ENCODE measurements at regions not wholly inside any gene's neighbourhood (a gene's known extent, or its start where the extent isn't known, plus 50 kb on each side); places are given as distances from the start of the nearest gene placed in this dataset.
"Not testable (repeated sequence)": the region's sequence is repeated elsewhere in the genome, so short reads cannot be mapped to it uniquely, and the experiment has no call there.

DNA sequence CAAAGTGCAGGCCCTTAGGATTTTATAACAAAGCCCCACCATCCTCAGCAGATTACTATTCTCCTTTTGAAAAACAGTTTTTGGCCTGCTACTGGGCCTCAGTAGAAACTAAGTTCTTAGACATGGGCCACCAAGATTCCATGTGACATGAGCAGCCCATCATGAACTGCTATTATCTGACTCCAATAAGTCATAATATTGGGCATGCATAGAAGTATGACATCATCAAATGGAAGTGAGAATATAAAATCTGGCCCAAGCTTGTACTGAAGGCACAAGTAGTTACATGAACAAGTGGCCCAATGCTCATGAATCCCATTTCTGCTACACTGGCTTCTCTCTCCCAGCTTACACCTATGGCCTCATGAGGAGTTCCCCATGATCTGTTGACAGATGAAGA, 404.8 kb downstream of the EPHA5 start:
- DNase-seq = no peak

DNA sequence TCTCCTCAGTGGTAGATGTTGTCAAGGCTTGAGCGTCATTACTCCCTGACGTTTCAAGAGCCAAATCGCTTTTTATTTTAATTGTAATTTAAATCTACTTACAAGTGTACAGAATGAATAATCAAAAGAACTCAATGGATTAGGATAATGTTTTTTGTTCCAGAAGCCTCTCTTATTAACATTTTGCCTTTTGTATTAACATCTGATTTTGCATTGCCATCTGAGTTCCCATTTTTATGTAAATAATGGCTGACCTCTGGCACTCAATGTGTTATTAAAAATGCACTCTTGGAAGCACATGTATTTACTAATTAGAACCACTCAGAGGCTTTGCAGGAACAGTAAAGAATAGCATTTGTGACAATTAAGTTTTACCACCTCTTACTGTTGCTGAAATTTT, 411.0 kb downstream of the EPHA5 start:
- no peak for DNase-seq

DNA sequence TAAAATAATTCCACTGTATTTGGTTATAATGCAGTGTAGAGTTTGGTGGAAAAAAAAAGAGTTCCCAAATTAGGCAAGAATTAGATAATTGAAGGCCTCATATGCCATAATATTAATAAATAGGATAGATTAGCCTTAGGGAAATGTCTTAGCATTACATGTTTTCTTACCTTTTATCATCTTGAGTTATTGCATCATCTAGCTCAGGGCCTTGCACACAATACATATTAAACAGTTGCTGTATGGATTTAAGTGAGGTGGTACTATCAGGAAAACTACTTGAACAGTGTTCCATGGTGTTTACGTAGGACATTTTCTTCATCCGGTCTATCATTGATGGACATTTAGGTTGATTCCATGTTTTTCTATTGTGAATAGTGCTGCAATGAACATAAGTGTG, 419.4 kb downstream of the EPHA5 start:
- no peak for DNase-seq

DNA sequence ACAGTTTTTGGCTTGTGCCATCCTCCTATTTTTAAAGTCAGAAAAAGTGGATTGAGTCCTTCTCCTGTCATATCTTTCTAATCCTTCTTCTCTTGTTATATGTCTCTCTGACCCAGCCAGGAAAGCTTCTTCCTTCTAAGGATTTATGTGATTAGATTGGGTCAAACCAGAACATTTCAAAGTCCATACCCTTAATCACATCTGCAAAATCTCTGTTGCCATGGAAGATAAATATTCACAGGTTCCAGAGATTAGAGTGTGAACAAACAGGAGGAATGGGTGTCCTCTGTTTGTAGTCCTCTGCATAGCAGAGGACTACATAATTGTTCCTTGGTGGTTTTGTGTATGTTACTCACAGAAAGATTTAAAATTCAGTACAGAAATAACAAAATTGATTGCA, 421.2 kb downstream of the EPHA5 start:
- DNase-seq = no peak

DNA sequence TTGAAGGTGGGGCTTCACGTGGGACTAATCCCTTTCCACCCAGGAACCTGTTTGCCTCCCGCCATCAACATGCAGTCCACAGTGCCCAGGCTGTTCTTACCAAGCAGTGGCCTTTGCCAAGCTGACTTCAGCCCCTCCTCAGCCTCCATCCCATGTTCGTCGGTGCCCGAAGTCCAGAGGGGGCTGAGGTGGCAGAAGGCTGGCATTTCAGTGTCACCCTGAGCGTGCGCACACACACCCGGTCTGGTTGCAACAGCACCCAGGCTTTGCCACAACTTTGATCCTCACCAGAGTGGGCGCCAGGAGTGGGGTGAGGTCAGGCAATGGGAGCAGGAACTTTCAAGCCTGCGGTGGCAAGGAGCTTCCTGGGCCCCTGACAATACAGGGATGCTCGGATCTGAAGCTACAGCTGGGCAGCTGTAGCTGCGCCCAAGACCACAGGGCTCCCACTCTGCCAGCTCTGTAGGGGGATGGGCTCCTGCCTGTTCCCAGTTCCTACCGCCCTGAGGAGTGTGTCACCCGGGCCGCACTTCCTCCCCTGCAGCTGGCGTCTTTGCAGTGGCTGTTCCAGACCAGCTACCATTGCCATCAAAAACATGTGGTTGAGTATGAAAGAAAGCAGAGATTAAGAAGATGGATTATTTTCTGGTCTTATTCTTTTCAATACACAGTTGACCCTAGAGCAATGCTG, 428.0 kb downstream of the EPHA5 start:
- DNase-seq = no peak

DNA sequence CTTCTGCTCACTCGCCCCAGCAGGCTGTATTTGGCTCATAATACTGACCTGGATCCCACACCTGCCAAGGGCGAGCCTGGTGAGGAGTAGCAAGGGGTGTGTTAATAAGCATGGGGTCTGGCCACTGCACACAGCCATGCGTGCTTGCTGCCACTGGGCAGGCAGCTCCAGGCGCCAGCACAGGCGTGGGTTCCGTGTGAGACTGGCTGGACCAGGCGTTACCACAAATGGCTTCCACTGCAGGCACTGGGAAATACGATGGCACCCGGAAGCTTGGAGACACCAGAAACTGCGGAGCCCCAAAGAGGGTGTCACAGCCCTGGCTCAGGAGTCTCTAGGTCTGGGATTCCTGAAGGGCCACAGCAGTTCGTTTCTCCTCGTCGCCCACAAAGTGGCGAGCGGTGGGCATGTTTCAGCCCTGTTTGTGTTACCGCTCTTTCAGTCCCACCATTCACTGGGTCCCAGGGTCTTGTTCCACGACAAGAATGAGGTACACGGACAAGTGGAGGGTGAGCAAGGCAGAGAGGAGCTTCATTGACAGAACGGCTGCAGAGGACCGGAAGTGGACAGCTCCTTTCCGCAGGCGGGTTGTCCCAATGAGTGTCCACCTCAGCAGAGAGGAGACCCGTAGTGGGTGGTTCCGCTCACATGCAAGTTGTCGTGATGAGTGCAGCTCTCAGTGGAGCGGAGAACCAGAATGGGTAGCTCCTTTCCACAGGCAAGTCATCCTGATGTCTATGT, 428.9 kb downstream of the EPHA5 start:
- no peak for DNase-seq

DNA sequence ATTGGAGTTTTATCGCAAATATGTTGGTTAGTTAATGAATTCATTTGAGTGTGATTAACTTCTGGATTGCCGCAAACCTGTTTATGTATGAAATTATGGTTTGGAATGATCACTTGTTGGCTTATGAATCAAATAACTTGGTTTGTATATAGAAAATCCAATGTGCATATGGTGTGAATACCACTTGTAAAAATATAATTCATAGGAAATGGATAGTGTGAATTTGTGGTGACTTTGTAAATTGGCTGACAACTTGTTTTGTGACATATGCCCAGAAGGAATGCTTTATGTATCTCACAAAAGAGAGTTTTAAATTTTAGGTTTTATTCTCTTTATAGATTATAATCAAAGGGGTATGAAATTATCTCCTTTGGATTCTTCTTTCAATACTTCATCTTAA, 436.2 kb downstream of the EPHA5 start:
- no peak for DNase-seq

DNA sequence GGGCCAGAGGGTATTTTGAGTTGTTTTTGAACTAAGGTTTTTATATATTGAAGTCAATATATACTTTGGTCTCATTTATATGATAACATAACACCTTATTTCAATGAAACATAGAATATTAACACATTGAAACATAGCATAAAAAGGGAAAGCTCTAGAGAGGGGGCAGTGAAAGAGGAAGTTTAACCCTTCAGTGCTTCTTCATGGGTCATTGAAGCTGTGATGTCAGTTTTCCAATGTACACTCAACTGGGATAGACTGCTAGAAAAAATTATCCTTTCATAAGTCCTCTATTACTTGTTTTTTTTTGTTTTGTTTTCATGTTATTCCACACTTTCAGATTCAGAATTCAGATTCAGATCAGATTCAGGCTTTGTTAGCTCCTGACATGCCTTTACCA, 442.7 kb downstream of the EPHA5 start:
- DNase-seq = no peak

DNA sequence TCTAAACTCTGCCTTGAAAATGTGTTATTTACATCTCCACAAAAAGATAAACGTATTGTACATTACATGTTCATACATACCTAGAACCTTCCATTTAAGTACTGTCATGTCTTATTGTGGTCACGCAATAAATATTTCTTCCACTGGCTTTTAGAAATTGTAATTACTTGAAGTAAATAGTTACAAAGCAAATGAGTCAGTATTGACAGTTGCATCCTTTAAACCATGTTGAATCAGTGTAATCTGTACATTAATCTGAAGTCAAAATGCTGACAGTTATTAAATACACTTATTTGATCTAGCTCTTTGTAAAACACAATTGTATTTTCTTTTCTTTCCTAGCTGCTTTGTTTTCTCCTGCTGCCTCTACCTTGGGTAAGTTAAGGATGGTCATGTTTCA, 446.7 kb downstream of the EPHA5 start:
- DNase-seq = no peak

DNA sequence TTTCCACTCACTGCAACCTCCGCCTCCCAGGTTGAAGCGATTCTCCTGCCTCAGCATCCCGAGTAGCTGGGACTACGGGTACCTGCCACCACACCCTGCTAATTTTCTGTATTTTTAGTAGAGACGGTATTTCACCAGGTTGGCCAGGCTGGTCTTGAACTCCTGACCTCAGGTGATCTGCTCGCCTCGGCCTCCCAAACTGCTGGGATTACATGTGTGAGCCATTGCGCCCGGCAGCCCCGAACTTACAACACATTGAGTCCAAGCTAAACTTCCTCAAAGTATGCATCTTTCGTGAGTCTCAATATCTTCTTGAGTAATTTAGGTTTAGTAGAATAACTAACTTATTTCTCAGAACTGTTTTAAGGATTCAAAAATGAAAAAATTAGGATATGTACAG, 447.2 kb downstream of the EPHA5 start:
- DNase-seq = not testable (repeated sequence)

DNA sequence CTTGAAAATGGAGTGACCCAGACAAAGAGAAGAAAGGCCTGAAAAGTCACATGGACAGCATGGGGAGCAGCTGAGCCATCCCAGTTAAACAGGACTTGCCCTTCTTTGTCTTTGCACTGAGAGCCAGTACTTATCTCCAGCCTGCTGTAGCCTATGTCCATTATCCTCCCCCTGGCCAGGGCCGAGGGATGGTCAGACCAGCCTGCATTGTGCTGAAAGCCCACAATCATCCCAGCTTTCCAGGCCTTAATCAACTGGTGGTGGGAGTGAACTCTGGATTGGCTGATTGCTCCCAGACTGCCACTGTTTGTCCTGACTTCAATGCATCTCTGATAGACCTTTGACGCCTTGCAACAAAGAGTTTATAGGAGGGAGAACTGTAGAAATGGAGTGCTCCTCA, 453.1 kb downstream of the EPHA5 start:
- no peak for DNase-seq

DNA sequence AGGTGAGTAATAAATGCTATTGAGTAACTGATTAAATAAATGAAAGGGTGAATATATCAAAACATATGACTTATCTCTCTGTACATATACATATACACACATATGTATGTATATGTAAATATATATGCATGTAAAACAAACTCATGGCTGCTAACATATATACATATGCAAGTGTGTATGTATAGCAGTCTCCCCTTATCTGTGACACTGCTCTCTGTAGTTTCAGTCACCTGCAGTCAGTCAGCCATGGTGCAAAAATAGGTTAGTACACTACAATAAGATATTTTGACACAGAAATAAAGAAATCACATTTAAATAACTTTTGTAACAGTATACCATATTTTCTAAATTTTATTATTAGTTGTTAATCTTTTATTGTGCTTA, 467.4 kb downstream of the EPHA5 start:
- DNase-seq = no peak

DNA sequence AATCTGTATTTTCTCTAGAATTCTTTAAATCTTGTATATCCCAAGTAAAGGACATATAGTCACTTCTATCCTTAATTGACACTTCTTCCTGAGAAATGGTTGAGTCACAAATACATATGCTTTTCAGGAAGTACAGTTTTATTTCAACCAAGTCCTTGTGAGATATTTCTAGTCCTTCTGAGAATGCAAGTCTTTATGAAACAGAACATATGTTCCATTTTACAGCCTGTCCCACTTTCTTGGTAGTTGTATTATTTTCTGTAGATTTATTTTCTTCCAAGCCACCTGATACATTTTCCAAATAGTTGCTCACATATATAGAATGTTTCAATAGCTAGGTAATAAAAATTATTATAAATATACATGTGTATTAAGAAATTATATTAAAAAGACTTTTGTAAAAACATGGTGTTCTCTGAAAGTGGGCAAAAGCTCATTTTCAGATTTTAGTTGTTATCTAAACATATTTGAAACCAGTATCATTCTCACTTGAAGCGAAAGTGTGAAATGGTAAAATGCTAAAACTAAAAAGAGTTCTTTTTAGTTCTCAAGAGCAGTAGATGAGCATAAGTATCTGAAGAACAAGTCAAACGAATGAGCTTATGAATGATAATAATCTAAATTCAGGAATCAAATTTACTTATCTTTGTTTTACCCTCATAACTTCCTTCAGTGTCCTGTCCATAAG, 468.0 kb downstream of the EPHA5 start:
- no peak for DNase-seq

DNA sequence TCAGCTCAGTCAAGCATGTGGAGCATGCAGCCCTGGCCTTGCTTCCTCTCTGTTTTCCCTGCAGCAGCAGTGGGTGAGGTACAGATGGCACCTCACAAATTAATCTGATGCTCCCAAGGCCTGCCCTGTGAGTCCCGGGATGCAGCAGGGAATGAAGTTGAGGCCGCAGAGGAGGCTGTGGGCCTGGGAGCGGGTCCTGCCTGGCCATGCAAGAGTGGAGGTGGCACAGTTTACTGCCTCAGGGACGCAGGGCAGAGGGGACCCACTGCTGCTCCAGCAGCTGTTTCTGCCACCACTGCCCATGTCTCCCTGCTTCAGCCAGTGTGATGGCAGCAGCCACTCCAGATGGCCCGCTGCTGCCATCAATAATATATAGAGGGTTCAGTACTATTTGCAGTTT, 474.6 kb downstream of the EPHA5 start:
- no peak for DNase-seq

DNA sequence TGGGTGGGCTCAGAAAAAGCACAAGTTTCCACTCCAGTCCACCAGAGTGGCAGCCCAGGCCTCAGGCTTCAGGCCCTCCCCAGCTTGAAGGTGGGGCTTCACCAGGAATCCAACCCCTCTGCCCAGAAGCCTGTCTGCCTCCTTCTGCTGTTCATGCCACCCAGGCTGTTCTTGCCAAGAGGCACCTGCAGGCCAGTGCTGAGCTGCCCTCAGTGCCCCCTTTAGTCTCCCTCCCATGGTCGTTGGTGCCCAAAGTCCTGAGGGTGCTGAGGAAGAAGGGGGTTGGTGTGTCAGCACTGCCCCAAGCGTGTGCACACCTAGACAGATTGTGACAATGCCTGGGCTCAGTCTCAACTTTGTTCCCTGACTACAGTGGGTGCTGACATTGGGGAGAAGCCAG, 475.3 kb downstream of the EPHA5 start:
- DNase-seq = no peak

DNA sequence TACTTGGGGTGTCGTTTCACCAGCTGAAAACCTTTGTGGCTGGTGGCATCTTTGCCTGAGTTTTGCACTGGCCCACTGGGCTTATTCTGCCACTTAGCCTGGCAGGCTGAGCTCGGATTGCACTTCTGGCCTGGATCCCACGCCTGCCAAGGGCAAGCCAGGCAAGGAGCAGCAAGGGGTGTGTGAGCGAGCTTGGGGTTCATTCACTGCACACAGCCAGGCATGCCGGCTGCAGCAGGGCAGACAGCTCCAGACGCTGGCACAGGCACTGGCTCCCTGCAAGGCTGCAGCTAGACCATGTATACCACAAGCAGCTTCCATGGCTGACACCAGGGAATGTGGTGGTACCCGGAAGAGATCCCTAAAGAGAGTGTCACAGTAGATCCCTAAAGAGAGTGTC, 476.3 kb downstream of the EPHA5 start:
- DNase-seq = no peak

DNA sequence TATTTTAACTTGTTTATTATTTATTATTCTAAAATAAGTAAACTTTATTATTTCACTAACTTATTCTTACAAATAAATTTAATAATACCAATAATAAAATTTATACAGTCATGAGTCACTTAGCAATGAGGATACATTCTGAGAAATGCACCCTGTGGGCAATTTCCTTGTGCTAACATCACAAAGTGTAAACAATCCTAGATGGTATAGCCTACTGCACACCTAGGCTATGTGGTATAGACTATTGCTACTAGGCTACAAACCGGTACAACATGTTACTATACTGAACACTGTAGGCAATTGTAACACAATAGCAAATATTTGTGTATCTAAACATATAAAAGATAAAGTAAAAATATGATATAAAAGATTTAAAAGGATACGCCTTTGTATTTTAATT, 479.5 kb downstream of the EPHA5 start:
- DNase-seq = no peak

DNA sequence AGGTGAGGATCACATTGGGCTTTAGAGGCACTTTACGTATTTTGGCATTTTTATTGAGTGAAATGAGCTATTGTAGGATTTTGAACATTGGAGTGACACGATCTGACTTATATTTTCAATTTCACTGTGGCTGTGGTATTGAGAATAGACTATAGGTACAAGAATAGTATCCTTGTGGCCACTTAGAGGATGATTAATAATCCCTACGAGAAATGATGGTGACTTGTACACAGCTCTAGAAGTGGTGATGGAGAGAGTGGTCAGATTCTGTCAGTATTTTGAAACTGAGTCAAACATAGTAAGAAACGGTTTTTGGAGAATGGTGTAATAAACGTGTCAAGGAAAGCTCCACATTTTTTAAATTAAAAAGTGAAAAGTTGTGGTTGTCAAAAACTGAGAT, 494.7 kb downstream of the EPHA5 start:
- no peak for DNase-seq

DNA sequence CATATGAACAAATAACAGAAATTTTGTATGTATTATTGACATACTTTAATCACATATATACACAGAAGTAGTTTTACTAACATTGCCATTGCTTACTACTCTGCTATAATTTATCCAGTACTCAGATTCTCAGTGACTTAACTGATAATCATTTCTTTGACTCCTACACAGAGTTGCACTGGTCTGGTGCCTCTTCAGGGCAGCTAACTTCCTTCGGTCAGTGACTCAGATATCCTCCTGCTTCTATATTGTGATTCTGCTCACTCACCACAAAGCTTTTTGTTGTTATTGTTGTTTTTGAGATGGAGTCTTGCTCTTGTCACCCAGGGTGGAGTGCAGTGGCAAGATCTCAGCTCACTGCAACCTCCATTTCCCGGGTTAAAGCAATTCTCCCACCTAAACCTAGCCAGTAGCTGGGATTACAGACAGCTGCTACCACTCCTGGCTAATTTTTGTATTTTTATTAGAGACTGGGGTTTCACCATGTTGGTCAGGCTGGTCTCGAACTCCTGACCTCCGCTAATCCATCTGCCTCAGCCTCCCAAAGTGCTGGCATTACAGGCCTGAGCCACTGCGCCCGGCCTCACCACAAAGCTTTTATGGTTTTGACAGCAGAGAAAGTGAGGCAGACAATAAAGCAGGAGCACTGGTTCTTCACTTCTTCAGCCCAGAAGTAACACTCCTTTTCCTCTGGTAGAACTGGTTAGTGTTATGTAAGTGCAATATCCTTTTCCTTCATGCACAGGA, 499.3 kb downstream of the EPHA5 start:
- no peak for DNase-seq

DNA sequence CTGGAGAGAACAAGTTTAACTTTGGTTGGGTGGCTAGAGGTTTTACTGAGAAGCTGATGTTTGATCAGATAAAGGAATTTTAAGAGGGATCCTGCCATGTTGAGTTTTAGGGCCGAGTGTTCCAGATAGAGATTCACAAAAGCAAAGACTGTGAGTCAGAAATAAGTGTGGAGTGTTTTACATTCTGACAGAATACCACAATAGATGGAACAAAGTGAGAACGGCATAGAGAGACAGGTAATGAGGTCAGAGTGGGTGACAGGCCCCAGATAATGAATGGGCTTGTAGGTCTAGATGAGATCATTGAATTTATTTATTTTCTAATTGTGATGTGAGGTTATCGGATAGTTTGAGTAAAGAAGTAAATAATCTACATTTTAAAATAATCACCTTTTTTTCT, 502.6 kb downstream of the EPHA5 start:
- DNase-seq = no peak

DNA sequence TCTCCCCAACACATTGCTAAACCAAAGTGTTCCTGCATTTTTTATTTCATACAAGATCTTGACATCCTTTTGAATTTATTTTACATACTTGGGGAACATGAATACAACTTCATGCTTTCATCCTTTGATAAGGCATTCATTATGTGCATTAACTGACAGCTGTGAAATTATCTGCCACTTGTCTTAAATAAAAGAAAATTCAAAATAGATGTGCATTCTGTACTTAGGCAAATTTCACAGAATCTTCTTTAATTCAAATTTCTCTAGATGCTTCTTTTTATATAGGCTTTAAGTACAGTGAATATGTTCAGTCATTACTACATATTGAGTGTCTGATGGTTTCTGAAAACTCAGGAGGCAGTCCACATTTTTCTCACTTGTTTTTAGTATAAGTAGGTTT, 518.1 kb downstream of the EPHA5 start:
- no peak for DNase-seq

DNA sequence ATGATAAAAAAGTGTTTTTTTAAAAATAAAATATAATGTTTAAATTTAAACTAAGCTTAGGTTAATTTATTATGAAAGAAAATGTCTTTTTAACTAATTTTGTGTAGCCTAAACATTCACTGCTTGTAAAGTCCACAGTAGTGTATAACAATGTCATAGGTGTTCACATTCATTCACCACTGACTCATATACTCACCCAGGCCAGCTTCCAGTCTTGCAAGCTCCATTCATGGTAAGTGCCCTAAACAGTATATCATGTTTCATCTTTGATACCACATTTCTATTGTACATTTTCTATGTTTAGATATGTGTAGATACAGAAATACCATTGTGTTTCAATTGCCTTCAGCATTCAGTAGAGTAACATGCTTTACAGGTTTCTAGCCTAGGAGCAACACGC, 530.3 kb downstream of the EPHA5 start:
- no peak for DNase-seq

DNA sequence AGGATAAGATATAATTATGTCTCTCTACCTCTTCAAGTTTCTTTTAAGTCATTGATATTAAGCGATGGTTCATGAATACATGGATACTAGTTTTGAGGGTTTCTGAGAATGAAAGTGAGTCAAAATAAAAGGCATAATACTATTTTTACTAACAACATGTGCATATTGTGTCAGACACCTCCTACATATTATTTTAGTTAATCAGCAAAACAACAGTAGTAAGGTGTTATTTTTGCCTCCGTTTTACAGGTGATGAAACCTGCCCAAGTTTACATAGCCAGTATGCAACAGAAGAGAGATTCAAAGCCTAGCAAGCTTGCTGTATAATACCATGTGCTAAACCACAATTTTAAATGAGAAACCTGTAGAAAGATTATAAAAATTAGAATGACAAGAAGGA, 544.1 kb downstream of the EPHA5 start:
- DNase-seq = no peak

DNA sequence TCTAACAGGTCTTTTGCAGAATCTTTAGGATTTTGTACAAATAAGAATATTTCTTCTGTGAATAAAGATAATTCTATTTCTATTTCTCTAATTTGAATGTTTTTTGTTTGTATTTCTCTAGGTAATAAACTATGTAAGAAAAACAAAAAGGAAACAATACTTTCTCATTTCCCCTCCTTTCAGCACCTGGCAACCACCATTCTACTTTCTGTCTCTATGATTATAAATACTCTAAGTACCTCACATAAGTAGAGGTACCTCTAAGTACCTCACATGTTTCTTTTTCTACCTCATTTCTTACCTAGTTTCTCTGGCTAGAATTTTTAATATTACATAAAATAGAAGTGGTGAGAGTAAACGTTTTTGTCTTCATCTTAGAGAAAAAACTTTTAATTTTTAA, 550.0 kb downstream of the EPHA5 start:
- no peak for DNase-seq
